D721Med (cell line): ENCODE measurements at regions not wholly inside any gene's neighbourhood (a gene's known extent, or its start where the extent isn't known, plus 50 kb on each side); places are given as distances from the start of the nearest gene placed in this dataset.

Experiments used
- DNase-seq: peaks from one replicate; pipeline ENCODE4 v3.0.0; 2011; ENCODE audit warnings: low spot score; ENCODE audit not compliant: insufficient read length
- FAIRE-seq: peaks from 2 replicates; lab custom pipeline; 2011; peaks lifted over from hg19 to GRCh38; lab: Jason Lieb, UNC
- CTCF ChIP-seq: IDR thresholded peaks from 2 replicates; pipeline ENCODE4 v1.5.1; 2012; ENCODE audit warnings: mild to moderate bottlenecking, control low read depth; ENCODE audit not compliant: insufficient read depth; ENCODE audit errors: missing control alignments

GRCh38 chr13:78404846-78405360 lies 198.4 kb downstream of the POU4F1 start:
- no peak for DNase-seq
- no peak for TF ChIP-seq CTCF
- no peak for FAIRE-seq

GRCh38 chr13:78402708-78403400 lies 200.5 kb downstream of the POU4F1 start:
- DNase-seq (no peak), FAIRE-seq (no peak)
- no peak for TF ChIP-seq CTCF

- FAIRE-seq (no peak), DNase-seq (no peak)
These were observed 201.3 kb downstream of the POU4F1 start for GRCh38 chr13:78401873-78402707.

GRCh38 chr13:78398743-78399410 lies 204.5 kb downstream of the POU4F1 start:
- DNase-seq (no peak), FAIRE-seq (no peak)
- TF ChIP-seq CTCF: no peak

More at GRCh38 chr13:78401873-78402707, 201.3 kb downstream of the POU4F1 start:
- TF ChIP-seq CTCF: no peak

DNA sequence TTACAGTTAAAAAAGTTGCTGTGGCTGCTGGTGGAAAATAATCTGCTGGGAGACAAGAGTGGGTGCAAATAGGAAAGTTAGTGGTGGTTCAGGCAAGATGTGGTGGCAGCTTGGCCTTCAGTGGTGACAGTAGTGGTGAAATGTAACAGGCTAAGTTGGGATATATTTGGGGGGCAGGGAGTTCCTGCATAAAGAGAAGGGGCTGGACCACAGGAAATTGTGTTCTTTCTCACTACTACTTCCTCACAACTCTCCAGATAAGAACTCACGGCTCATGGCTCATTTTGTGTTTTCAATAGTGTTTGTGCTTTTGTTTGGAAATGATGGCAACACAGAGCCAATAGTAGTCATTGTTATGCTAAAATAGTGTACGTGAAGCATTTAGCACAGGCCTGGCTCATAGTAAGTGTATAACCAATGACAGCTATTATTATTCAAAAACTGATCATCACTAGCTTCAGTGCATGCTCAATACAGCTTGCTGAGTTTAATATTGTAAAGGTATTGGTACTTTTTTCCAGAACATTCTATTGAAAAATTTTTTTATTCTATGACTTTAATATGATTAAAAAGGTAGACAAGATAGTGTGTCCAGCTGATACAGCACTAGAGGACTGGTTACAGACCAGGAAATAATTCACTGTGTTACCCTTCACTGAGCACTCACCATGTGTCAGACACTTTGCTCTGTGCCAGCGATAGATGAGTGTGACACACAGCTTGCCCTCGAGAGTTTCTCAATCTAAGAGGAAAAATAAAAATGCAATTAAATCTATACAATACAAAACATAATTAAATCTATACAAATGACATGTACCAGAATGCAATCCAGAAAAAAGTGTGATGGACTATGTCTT lies 209.8 kb downstream of the POU4F1 start:
- FAIRE-seq (no peak), DNase-seq (no peak)
- TF ChIP-seq CTCF: no peak

- DNase-seq (no peak), FAIRE-seq (no peak)
- no peak for TF ChIP-seq CTCF
These were observed 219.5 kb downstream of the POU4F1 start for GRCh38 chr13:78383899-78384298.
